ENCODE measurements at regions not wholly inside any gene's neighbourhood (a gene's known extent, or its start where the extent isn't known, plus 50 kb on each side); places are given as distances from the start of the nearest gene placed in this dataset.

DNA sequence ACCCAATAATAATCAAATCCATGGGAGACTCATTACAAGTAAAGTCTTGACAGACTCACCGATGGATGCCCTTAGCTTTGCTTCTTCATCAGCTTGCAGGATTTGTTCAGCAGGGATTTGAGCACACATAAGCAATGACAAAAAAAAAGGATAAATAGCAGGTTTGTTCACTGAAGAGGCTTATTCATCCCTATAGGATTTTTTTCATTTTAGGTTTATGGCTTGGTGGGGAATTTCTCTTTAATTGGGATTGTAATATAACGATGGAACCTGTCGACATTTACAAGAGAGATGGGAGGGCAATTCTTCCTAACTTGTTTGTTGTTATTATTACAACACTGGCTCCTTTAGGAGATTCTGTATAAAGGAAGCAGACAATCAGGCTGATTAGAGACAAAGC is 649.1 kb upstream of the PLXNA2 start:
- DNase-seq (ENCODE audit: low read depth, low spot score) = no peak

DNA sequence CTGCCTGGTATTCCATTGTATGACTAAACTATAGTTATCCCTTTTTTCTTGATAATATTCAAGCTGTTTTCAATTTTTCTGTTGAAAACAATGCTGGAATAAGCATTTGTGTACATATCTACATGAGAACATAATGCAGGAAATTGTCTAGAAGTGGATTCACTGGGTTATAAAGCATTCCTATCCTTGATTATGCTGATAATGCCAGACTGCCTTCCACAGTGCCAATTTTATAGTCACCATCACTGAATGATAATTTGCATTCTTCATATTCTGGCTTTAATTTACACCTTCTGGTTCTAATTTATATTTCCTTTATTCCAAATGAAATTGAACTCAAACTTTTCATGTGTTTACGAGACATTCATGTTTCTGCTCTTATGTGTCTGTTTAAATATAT is 651.0 kb upstream of the PLXNA2 start:
- DNase-seq (ENCODE audit: low read depth, low spot score) = no peak
- in situ Hi-C loops (cut with HindIII; ENCODE audit: low pct_unique_long_range_greater_than_20kb, low sequenced_read_pairs) = no loop called here

More for the DNA sequence above, 649.1 kb upstream of the PLXNA2 start:
- in situ Hi-C loops (cut with HindIII; ENCODE audit: low pct_unique_long_range_greater_than_20kb, low sequenced_read_pairs) = no loop called here

DNA sequence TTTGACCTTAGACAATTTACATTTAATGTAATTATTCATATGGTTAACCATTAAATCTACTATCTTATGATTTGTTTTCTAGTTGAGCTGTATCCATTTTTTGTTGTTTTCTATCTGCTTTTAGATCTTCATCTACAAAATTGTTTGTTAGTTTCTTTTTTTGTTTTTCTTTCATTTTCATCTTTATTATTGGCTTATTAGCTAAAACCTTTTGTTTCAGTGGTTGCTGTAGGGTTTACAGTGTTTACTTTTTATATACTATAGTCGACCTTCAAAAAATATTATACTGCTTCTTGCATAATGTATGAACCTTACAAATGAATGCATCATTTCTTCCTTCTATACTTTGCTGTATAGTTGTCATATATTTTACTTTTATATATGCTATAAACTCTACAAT is 651.6 kb upstream of the PLXNA2 start:
- in situ Hi-C loops (cut with HindIII; ENCODE audit: low pct_unique_long_range_greater_than_20kb, low sequenced_read_pairs) = no loop called here
- DNase-seq (ENCODE audit: low read depth, low spot score) = no peak

DNA sequence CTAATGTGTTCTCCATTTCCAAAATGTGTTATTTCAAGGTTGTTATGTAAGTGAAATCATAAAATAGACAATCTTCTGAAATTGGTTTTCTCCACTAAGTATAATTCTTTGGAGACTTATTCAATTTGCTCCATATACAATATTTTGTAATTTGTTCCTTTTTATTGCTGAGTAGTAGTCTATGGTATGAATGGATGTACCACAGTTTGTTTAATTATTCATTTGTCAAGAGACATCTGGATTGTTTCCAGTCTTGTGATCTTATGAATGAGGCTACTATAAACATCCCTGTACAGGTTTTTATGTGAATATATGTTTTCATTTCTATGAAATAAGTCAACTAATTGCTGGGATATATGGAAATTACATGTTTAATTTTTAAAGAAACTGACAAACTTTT is 652.6 kb upstream of the PLXNA2 start:
- DNase-seq (ENCODE audit: low read depth, low spot score) = no peak
- in situ Hi-C loops (cut with HindIII; ENCODE audit: low pct_unique_long_range_greater_than_20kb, low sequenced_read_pairs) = no loop called here

DNA sequence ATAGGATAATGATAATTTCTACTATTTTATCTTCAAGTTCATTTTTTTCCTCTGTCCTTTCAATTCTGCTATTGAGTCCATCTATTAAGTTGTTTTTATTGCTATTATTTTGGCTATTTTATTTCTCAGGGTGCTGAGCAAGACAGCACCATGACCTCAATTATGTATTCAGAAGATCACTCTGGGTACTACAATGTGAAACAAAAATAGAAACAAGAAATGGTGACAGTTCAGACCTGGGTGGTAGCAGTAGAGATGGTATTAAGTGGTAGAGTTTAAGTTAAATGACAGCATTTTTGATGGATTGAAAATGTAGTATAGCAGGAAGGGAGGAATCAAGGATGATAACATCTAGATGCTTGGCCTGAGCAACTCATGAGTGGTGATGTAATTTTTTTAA is 655.3 kb upstream of the PLXNA2 start:
- in situ Hi-C loops (cut with HindIII; ENCODE audit: low pct_unique_long_range_greater_than_20kb, low sequenced_read_pairs) = no loop called here

GRCh38 chr1:208903251-208903905 is 659.2 kb upstream of the PLXNA2 start:
- in situ Hi-C loops (cut with HindIII; ENCODE audit: low pct_unique_long_range_greater_than_20kb, low sequenced_read_pairs) = no loop called here
- no peak for DNase-seq (ENCODE audit: low read depth, low spot score)

More for the DNA sequence above, 655.3 kb upstream of the PLXNA2 start:
- DNase-seq (ENCODE audit: low read depth, low spot score) = no peak

DNA sequence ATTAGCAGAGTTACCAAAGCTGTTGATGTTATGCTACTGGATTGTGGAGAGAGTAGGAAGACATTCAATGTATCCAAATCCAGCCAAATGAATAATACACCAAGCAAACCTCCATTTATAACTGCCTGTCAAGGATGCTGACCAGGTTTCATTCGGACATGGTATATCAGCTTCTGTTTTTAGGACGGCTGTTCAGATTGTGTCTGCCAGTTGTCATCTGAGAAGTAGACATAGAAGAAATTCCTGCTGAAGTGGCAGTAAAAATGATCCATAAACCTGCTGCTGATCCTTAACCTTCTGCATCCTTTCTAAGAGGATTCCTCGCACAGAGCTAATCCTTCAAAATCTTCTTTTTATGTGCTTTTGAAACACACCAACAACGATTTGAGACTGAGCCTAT is 663.6 kb upstream of the PLXNA2 start:
- DNase-seq (ENCODE audit: low read depth, low spot score) = no peak
- in situ Hi-C loops (cut with HindIII; ENCODE audit: low pct_unique_long_range_greater_than_20kb, low sequenced_read_pairs) = no loop called here

- in situ Hi-C loops (cut with HindIII; ENCODE audit: low pct_unique_long_range_greater_than_20kb, low sequenced_read_pairs) = no loop called here
- no peak for DNase-seq (ENCODE audit: low read depth, low spot score)
These were observed 665.1 kb upstream of the PLXNA2 start for GRCh38 chr1:208909011-208909984.

DNA sequence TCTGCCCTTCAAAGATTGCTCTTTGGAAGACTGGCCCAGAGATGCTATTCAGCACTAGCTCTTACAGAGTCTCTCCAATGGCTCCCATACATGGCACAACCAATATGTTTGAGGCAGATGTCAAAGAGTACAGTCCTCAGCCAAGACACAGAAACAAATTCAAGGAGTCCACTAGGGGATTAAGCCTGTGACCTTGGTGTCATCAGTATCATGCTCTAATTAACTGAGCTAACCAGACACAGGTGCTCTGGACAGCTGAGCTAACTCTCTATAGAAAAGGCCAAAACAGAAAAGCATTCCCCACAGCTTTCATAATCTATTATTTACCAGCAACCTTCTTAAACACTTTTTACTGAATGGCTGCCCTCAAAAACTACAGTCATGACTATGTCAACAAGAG is 666.0 kb upstream of the PLXNA2 start:
- in situ Hi-C loops (cut with HindIII; ENCODE audit: low pct_unique_long_range_greater_than_20kb, low sequenced_read_pairs) = no loop called here
- no peak for DNase-seq (ENCODE audit: low read depth, low spot score)

GRCh38 chr1:208917281-208917680 is 666.2 kb upstream of the CAMK1G start:
- in situ Hi-C loops (cut with HindIII; ENCODE audit: low pct_unique_long_range_greater_than_20kb, low sequenced_read_pairs) = no loop called here
- DNase-seq (ENCODE audit: low read depth, low spot score) = no peak

DNA sequence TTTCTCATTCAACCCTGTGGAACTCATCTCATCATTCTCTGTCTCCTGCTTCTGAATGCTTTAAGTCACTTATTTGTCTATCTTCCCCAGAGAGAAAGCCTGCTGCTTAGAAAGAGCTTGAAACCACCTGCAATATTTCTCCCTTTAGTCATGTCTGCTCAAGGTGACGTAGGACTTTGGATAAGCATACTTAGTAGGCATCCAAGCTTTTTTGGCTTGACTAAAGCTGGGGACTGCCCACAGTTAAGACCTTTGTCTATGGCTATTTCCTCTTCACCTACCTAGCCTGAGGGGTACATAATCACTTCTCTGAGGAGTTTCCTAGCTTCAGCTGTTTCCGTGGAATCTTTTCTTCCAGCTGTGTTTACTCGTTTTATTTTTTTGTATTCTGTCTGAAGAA is 665.8 kb upstream of the CAMK1G start:
- no peak for DNase-seq (ENCODE audit: low read depth, low spot score)
- in situ Hi-C loops (cut with HindIII; ENCODE audit: low pct_unique_long_range_greater_than_20kb, low sequenced_read_pairs) = no loop called here

DNA sequence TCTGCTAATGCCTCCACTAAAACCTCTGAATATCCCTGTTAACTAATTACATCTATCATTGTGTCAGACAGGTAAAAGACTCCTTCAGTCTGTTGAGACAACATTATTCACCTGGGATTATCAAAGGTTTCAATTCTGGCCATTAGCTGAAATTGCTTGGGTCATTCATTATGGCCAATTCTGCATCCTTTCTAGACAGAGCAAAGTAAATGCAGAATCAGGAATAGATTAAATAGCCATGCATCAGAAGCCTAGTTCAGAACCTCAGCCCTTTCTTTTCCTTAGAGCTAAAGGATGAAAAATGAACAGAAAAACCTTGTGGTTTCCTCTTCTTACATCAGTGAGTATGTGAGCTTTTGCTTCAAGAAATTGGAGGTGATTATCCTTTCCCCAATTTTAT is 665.4 kb upstream of the CAMK1G start:
- DNase-seq (ENCODE audit: low read depth, low spot score) = no peak
- in situ Hi-C loops (cut with HindIII; ENCODE audit: low pct_unique_long_range_greater_than_20kb, low sequenced_read_pairs) = no loop called here

GRCh38 chr1:208919371-208919770 is 664.1 kb upstream of the CAMK1G start:
- in situ Hi-C loops (cut with HindIII; ENCODE audit: low pct_unique_long_range_greater_than_20kb, low sequenced_read_pairs) = no loop called here
- DNase-seq (ENCODE audit: low read depth, low spot score) = no peak

GRCh38 chr1:208921259-208921658 is 662.3 kb upstream of the CAMK1G start:
- DNase-seq (ENCODE audit: low read depth, low spot score) = no peak

DNA sequence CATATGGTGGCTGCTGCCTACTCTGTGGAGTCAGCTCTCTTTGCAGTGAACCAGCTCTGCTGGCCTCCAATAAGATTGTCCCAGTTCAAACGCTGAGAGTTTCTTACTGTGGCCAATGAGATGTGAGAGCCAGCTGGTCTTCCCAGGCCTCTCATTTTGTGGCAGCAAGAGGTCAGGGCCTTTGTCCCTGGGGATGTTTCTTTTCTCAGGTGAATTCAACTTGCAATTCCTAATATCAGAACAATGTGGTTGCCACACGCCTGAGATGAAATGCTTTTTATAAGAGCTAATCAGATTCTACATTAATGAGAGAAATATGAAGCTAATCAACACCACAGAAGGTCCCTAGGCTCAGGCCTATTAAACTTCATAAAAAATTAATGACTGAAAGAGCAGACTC is 660.1 kb upstream of the CAMK1G start:
- DNase-seq (ENCODE audit: low read depth, low spot score) = no peak
- in situ Hi-C loops (cut with HindIII; ENCODE audit: low pct_unique_long_range_greater_than_20kb, low sequenced_read_pairs) = no loop called here

More at GRCh38 chr1:208921259-208921658, 662.3 kb upstream of the CAMK1G start:
- in situ Hi-C loops (cut with HindIII; ENCODE audit: low pct_unique_long_range_greater_than_20kb, low sequenced_read_pairs) = no loop called here

DNA sequence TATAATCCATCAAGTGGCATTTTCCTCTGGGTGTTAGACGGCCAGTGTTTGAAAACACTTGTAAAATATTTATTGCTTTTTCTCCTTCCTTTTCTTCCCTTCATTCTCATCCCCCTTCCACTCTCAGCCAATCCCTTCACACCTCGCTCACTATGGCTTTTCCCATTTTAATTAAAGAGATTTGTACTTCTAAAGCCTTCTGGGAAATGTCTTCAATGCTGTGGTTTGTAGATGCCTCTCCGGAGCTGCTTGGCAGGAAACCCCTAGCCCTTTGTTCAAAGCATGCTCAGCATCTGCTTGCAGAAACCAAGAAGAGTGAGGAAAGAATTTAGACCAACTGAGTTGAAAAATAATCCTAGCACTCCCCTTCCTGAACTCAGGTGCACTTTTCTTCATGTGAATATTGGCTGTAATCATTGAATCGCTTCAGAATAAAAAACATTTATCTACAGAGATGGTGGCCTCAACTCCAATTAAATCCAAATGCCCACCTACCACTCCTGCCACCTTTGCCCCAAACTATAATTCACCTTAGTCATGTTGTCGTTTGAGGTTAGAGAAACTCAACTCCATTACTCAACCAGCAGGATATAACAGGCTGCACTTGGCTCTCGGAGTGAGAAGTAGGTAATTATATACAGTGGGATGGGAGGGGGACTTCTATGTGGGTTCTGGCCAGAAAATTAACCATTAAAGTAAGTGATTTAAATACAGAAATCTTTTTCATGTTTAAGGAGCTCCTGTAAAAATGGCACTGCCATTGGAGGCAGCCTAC is 659.4 kb upstream of the CAMK1G start:
- in situ Hi-C loops (cut with HindIII; ENCODE audit: low pct_unique_long_range_greater_than_20kb, low sequenced_read_pairs) = no loop called here
- DNase-seq (ENCODE audit: low read depth, low spot score) = no peak

- no peak for DNase-seq (ENCODE audit: low read depth, low spot score)
- in situ Hi-C loops (cut with HindIII; ENCODE audit: low pct_unique_long_range_greater_than_20kb, low sequenced_read_pairs) = no loop called here
These were observed 658.6 kb upstream of the CAMK1G start for GRCh38 chr1:208924928-208925327.

DNA sequence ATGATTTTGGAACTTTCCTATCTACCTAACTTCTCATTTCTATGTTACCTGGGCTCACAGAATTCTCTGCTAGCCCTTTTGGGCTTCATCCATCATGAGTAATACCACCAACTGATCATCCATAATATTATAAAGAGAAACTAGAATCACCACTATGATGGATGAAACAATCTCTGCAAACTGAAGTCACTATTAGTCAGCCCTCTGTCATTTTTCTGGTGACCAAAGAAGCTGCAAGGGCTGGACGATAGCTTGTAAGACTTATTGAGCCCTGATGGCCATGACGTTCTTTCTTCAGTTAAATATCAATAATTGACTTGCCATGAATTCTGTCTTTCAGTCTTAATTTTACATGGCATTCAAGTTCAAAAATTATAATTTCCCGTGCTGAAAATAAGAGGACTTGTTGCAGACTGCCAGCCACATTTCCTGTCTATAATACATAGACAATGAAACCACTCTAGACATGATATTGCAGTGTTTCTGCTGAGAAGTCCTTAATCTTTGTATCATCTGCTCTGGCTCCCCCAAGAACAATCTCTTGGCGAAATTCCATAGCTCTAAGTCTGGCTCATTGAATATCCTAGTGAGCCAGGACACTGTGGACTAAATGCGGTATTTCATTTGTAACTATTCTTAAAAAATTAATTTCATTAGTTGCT is 655.0 kb upstream of the CAMK1G start:
- in situ Hi-C loops (cut with HindIII; ENCODE audit: low pct_unique_long_range_greater_than_20kb, low sequenced_read_pairs) = no loop called here

More for the DNA sequence above, 655.0 kb upstream of the CAMK1G start:
- DNase-seq (ENCODE audit: low read depth, low spot score) = no peak

Data from SK-MEL-5 (cell line).